Fibroblast of skin of right quadriceps (primary cell): ENCODE measurements at regions not wholly inside any gene's neighbourhood (a gene's known extent, or its start where the extent isn't known, plus 50 kb on each side); places are given as distances from the start of the nearest gene placed in this dataset.

ENCODE experiments used
- DNase-seq: peaks from one replicate; pipeline ENCODE4 v3.0.0-alpha.2; 2013

DNA sequence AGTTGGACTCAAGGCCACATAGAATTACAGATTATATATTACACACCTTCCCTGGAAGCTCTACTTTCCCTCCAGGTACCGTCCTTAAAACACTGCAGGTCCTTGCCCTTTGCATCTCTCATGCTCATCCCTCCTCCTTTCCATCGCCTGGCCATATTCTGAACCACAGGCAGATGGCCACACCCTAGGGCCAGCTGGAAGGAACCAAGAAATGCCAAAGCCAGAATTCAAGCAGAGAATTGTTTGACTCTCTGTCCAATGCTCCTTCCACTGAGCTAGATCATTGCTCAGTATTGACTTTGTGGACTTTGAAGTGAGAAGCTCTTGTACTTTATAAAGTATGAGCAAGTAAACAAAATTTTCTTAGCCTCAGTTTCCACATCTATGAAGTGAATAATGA is 170.3 kb upstream of the SLC24A5 start:
- DNase-seq: no peak

DNA sequence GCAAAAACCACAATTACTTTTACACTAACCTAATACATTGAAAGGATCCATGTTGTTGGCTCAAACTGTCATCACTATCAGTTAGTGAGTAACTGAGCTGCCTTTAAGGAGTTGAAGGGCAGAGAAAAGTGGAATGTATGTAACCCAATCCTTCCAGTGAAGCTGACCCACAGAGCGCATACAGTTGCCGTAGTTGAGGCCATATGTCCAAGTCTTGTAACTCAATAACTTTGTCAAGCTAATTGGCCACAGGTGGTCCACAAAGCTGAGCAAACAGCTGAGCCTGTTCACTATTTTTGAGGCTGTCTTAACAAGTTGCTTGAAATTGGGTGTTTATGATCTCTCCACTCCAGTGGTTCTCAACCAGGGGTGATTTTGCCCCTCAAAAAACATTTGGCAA is 169.0 kb upstream of the SLC24A5 start:
- no peak for DNase-seq

DNA sequence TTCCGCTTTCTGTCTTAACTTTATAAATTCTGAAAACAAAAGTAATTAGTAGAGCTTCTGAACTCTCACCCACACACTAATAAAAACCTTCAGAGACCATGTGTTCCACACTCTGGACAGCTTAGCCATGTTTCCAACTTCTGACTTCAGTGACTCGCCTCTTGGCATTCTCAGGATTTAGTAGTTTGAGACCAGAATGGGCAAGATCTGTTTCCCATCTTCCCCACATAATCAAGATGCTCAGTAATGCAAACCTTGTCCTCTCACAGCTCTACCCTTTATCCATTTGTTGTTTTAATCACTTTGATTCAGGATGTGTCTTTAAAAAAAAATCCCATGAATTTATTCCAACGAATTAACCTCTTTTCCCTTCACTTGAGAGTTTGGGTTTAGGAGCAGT is 166.6 kb upstream of the SLC24A5 start:
- DNase-seq: no peak

DNA sequence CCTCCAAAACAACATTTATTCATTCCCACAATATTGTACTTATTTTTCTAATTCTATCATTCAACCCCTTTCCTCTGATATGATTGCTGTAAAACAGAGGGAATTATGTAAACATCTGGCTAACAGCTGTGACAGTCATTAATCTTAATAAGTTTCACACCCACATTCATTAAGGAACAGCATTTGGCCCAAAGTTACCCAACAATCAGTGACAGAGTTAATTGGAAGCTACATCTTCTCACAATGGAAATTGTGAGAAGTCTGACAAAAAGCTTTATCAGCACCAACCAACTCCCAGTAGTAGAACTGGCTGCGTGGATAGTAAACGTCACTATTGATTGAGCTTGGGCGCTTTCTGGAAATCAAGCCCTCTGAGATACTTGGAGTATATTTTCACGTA is 165.8 kb upstream of the SLC24A5 start:
- no peak for DNase-seq

DNA sequence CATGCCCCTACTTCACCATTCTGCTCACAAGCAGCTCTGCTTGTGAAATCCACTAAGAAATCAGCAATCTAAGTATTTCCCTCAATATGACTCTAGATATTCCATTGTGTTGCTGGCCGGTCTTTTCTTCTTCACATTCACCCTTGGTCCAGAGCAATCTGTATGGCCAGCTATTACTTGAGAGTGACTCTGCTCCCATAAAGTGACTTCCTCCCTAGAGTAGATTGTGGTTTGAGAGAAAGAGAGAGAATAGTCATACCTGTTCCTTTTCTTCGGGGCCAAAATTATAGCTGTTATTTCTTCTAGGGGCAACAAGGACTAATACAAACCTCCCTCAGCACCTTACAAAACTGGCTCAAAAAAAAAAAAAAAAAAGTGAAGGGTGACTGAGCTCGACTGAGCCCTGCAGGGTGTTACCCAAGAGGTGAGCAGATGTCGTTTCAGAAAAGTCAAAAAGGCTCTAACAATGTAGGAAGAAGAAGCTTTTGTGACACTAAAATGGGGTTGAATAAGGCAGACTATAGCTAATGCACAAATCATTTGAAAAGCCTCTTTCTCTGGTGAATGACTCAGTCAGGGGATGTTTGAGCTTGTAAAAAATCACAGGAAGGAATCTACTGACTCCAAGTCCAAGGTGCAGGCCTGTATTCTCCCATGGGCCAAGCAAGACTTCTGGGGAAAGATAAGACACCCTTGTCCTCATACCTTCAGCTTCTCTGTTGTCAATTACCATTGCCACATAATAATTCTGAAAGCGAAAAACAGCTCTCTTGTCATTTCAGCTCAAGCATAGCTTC is 161.0 kb upstream of the SLC24A5 start:
- no peak for DNase-seq

DNA sequence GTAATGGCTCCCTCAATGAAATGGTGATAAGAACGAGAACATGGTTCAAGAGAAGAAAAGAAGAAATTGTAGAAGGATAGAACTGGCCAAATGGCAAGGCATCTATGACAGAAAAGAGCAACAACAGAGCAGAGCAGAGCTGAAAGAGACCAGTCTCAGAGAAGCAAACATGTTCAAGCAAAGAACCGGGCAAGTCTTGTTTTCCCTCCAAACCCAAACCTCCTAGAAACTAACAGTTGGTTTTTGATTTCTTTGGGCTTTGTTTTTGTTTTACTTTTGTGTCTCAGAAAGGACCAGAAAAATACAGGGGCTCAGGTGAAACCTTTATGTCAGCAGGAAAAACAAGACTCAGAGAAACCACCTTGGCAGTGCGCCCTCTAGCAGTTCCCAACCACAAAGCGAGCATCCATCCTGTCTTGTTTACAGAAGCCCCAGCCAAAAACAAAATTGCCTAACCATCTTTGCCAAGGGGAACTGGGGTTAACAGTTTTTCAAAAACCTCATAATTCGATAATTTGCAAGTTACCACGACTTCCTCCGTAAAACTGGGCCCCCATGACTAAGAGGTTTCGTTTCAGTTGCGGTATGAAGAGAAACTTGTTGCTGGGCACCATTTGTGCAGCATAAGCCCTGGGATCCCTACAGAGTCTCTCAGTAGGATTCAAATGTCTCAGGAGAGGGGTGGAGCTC is 159.2 kb upstream of the SLC24A5 start:
- no peak for DNase-seq

DNA sequence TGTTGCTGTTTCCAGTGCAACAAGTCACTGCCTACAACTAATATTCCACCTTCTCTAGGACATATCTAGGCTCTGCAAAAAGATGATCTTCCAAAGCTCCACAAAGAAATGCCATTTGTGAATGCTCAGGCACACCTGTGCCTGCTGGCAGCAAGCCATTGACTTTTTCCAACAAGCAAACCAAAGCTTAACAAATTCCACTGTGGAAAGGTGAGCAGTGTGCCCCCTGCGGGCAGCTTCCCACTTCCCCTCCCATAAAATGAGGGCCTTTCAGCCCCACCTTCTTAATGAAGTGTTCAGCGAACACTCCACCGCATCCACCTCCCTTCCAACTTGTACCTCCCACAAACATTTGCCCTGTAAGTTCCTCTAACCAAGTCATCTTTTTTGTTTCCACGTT is 157.5 kb upstream of the SLC24A5 start:
- DNase-seq: no peak

DNA sequence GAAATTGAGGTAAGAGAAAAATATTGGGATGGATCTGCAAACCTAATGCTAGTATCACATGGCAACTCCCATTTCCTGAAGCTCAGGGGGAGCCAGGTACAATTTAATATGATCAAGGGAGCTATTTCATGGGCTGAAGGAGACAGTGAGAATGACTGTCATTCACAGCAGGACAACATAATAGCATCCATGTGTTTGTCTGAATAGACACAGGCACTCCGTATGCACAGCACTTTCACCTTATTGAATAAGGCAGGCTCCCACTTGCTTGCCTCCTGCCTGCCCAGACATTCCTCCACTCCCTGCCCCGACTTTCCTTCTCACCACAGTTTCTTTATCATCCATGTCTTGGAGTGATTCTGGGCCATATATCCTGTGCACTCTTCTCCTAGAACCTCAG is 156.6 kb upstream of the SLC24A5 start:
- DNase-seq: no peak

DNA sequence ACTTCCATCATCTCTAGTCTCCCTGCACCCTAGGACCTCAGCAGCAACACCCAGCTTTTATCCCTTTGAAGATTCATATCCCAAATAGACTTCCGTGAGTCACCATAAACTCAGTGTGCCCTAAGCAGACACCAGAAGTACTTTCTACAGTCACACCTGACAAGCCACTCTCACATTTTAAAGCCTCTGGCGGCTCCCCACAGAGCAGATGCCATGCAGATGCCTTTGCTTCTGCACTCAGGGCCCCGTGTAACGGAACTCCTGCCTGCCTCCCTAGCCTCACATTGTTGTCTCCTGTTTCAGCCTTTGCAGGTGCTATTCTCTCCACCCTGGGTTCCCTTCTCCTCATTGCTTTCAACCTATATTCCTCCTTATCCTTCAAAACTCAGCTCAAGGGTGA is 155.5 kb upstream of the SLC24A5 start:
- no peak for DNase-seq

DNA sequence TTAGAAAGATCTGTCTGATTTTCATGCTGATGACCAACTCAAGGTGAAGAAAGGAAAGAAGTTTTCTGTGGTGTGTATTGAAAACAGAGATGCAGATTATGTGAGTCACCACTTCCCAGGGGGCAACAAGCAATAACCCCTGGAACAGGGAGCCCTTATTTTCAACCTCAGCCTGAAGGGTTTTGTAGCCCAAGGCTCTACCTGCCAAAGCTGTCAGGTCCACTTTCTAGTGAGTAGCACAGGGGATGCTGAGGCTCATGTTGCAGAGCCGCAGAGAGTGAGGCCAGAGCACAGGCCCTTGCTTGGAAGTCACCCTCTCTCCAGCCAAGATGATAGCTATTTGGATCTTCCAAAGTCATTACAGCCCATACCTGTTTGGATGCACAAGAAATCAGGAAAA is 152.2 kb upstream of the SLC24A5 start:
- no peak for DNase-seq

DNA sequence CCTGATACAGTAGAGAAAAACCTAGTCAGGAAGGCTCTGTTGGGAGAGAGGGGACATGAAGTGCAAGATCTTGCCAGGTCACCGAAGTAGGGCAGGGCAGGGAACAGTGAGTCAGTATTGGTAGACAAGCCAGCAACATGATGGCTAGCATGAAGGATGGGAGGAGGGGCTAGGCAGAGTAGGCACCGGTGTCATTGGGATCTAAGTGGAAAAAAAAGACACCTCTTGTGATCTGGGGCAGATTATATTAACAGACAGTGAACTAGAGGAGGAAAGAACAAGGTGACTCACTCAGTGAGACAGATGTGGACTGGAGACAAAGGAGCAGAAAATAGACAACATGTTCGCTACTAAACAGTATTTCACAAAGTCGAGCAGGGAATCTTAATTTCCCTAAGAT is 149.2 kb upstream of the SLC24A5 start:
- no peak for DNase-seq

DNA sequence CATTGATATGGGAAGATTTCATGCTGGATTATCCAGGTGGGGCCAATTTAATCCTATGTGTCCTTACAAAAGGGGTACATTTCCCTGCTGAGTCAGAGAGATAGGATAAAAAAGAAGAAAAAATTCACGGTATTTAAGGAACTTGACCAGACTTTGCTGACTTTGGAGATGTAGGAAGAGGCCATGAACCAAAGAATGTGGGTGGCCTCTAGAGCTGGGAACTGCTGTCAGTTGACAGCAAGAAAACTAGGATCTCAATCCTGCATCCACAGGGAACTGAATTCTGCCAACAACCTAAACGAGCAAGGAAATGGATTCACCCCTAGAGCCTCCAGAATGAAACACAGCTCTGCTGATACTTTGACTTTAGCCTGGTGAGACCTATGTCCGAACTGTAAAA is 148.1 kb upstream of the SLC24A5 start:
- DNase-seq: peak; percentile 16

DNA sequence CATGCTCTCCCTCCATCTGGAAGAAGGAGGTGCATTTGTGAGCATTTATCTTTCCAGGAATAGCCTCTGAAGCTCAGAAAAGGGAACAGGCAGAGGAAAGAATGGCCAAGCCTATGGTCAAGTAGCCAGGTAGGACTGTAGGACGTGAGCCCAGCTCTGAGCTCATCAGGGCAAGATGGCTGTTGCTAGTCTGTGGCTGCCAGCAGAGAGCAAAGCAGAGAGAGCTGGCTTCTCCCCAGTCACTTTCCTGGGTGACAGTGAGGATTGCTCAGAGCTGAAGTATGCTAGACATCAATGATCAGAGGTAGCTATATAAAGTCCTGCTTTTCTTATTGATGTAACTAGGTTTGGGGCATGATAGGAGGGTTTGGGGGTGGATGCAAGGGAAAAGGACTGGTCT is 146.1 kb upstream of the SLC24A5 start:
- no peak for DNase-seq

DNA sequence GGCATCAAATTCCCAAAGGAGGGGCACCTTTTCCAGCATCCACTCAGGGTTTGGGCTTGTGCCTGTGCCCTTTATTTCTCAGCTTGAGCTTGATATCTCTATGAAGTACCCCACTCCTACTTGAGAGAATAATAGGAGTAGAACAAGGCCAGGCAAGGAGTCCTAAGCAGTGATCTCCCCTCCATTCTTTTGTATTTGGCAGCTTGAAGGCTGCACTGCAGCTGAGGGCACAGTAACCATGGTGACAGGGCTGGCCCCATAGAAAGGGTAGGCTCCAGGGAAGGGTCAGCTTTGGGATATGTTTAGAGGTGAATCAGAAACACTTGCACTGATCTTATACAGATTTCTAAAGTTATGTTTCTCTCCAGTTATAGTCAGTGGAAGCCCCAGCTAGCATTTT is 145.4 kb upstream of the SLC24A5 start:
- no peak for DNase-seq

DNA sequence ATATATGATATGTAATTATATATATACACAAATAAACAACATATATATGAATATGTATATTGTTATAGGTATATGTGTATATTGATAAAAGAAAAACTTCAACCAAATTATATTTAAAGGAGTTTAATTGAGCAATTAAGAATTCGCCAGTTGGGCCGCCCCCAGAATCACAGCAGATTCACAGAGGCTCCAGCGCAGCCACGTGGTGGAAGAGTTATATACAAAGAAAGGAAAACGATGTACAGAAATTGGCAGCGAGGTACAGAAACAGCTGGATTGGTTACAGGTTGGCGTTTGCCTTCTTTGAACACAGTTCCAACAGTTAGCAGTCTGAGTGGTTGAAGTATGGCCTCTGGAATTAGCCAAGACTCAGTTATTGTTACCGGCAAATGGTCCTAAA is 137.3 kb upstream of the SLC24A5 start:
- no peak for DNase-seq

DNA sequence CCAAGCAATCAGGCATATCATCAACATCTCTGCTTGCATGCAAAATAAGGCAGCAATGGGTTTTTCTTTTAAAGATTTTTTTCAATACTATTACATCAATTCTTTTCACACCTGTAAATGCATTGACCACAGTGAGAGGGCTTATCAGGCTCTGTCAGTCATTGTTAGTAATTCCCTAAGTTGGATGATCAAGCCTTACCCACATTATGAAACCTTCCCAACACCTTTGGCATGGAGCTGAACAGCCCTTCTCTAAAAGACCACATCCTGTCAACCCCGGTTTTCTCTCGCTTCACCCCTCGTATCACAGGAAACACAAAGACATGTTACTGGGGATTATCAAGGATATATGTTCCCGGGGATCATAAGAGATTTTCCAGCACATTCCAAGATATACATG is 135.2 kb upstream of the SLC24A5 start:
- no peak for DNase-seq

DNA sequence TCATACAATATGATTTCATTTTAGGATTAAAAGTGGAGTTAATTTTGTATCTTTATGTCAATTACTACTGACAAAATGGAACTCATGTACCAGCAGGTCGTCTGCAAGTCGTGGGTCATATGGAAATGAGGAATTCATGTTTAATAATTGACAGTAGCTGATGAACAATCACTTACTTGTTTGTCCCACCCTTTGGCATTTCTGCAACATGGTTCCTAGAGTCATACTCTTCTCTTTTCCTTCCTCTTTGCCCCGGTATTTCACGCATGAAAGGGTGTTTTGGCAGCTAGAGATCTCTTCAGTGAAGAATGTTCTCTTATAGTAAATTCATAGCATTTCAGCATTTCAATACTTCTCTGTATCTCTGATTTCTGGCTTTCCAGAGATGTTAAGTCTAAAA is 133.3 kb upstream of the SLC24A5 start:
- DNase-seq: no peak

DNA sequence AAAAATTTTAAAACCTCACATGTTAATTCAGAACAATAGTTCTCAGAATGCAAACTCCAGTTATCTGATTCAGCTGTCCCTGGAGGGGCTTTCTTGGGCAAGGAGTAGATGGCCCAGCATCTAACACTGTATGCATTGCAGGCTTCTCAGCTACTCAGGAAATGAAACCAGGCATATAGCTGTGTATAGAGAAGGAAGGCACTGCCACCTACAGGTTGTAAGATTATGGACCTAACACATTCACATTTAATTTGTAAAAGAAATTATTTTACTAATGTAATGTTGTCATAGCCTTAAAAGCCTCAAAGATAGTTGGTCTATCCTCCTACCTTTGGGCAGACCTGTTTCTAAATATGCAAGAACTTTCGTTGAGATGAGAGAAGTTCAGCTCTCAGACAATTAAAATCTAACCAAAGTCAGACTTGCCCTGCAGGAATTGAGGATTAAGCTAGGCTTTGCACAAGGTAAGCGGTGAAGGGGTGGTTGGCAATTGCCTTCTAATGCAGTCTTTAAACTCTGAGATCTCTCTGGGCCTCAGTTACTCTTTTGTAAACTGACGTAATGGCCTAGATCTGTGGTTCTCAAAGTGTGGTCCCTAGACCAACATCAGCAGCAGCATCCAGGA is 132.8 kb upstream of the SLC24A5 start:
- DNase-seq: peak; percentile 69

DNA sequence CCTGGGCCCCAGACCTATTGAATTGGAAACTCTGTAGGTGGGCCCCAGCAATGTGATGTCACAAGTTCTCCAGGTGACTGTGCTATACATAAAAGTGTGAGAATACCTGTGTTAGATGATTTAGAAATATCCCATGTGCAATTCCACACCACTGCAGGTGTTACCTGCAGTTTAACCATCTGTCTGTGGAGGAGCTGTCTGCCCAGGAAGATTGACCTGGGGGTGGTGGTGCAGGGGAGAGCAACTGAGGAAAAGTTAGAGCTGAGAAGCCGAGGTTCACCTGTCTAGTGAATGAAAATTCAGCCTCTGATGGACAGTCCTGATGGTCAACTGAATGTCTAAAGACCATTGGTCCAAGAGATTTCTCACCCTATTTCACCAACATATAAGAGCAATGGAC is 132.2 kb upstream of the SLC24A5 start:
- no peak for DNase-seq

DNA sequence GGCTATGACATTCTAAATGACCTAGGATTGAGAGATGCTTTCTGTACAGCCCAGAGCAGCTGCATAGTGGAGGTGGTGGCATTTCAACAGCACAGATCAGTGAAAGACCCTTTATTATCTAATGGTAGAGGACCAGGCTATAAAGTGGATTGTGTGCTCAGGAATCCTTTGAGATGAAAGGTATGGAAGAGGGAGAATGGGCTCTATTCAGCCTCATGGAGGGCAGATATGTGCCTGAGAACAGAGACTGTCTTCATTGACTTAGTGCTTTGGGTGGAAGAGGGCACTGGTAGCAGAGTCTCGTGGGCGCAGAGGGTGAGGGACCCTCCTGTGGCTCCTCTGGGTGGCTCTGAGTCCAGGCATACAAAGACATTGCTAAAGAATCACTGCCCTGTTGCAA is 130.0 kb upstream of the SLC24A5 start:
- no peak for DNase-seq

DNA sequence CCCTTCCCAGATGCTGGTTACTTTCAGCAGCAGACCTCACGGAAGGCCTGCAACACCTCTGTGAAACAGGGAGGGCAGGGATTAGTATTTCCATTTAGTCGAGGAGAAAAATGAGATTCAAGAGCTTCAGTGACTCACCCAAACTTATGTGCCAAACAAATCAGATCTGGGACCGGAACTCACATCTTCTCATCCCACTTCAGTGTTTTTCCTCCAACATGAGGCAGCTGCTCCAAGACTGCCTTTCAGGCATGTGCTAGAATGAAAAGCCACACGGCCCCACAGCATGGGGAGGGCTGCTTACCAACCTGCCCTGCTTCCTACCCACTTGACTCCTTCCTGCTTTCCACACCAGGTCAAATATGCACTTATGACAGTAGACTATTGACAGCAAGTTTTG is 129.4 kb upstream of the SLC24A5 start:
- no peak for DNase-seq

DNA sequence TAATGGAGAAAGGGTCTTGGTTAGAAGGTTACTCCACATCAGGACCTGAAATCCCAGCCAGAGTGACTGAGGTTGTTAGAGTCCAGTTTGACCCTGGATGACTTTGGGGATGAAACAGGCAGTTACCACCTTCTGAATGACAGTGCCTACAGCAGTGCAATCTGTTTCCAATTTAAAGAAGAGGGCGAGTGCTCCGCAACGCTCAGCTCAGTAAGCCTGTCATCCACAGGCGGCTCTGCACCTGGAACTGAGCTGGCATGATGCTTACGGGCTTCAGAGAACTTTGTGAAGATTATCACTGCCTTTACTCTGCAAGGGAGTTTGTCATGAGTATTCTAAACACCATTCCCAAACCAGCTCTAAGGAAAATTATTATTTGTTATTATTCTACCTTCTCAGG is 127.7 kb upstream of the SLC24A5 start:
- DNase-seq: no peak

DNA sequence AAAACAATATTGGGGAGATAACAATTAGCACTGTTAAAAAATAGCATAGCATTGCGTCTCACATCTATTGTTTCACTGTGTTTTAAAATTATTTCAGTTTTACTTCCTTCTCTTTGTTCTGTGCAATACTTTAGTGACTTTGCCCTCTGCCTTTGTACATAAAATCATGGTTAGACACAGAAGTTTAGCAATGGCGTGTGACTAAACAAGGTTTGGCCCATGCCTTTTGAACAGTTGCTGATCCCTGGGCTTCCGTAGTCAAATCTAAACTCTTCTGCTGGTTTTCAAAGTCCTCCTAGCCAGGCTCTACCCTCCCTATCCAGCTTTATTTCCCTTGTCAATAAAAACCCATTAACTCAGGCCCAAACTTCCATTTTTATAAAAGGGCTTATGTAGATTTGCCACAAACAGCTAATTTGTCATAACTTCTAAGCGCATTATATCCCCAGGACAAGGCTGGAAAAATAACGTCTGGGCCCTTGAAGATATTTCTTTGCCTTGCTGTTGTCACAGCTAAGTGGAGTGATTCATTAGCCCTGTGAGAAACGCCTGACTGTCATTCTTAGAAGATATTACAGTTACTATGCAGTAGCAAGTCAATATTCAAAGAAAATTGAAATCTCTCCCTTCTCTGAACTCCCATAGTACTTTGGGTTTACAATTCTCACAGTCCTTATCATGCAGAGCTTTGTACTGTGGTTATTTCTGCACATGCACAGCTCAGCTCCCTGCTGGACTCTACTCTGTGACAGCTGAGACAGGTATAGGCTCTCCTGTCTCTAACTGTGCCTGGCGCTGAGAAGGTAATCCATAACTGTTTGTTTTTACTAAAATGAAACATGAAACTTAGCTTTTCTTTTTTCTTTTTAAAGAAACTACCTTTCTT is 123.4 kb upstream of the SLC24A5 start:
- no peak for DNase-seq
